ENCODE measurements at regions not wholly inside any gene's neighbourhood (a gene's known extent, or its start where the extent isn't known, plus 50 kb on each side); places are given as distances from the start of the nearest gene placed in this dataset.

DNA sequence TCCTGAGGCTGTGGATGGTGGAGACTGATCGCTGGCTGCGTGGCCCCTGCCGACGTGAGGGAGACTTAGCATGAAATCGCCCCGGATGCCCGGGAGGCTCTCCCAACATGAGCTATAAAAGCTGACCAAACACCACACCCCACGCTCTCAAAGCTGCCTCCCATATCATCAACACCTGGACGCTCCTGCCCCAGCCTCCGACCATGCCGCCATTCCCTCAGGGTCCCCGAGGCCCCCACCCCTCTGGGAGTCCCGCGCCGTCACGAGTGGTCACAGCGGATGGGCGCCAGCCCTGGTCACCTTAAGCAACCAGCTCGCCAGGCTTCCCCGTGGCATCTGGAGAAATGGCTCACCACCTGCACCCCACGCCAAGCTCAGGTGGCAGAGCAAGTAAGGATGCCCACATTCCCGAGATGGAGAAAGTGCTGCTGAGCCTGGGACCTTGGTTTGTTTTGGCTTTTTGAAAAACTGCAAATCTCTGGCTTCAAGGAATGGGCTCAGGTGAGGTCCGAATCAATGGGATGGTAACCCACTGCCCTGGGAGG, 196.0 kb downstream of the MED10 start:
- H3K9me3 ChIP-seq = no peaks in the 10 kb centered on the region
- no peaks in the 10 kb centered on the region for H3K27me3 ChIP-seq (ENCODE audit: low read depth)
- no peak for DNase-seq
- no peaks in the 10 kb centered on the region for H3K4me1 ChIP-seq
- H3K36me3 ChIP-seq = no peaks in the 10 kb centered on the region
- no peak overlapping the region for H3K4me3 ChIP-seq
- TF ChIP-seq, protein P1, sequence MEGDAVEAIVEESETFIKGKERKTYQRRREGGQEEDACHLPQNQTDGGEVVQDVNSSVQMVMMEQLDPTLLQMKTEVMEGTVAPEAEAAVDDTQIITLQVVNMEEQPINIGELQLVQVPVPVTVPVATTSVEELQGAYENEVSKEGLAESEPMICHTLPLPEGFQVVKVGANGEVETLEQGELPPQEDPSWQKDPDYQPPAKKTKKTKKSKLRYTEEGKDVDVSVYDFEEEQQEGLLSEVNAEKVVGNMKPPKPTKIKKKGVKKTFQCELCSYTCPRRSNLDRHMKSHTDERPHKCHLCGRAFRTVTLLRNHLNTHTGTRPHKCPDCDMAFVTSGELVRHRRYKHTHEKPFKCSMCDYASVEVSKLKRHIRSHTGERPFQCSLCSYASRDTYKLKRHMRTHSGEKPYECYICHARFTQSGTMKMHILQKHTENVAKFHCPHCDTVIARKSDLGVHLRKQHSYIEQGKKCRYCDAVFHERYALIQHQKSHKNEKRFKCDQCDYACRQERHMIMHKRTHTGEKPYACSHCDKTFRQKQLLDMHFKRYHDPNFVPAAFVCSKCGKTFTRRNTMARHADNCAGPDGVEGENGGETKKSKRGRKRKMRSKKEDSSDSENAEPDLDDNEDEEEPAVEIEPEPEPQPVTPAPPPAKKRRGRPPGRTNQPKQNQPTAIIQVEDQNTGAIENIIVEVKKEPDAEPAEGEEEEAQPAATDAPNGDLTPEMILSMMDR (IDR thresholded peaks at IDR 0.05) = no peak
- H3K27ac ChIP-seq = no peak overlapping the region
- intact Hi-C loops (cut with DNase I) = no loop called here
- no peak for ATAC-seq

DNA sequence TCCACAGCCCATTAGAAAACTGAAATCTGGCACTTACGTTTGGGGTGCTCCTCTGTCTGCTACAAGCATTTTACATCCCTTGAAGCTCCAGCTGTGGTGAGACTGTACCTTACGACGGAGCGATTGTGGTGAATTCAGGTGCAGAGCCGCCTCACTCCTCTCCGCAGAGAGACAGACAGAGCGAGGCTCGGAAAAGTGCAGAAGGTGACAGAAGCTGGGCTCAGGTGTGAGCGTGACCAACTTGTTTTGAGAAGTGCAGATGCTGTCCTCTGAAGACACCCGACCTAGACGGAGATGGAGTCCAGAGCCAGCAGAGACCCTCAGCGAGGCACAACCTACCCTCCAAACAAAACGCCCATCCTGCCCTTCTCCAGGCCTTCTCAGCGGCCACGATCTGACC, 196.5 kb downstream of the MED10 start:
- DNase-seq (no peak), ATAC-seq (no peak)
- intact Hi-C loops (cut with DNase I) = no loop called here
- Histone ChIP-seq H3K27ac (no peak overlapping the region), H3K27me3 (ENCODE audit: low read depth) (no peaks in the 10 kb centered on the region), H3K36me3 (no peaks in the 10 kb centered on the region), H3K4me1 (no peaks in the 10 kb centered on the region), H3K4me3 (no peak overlapping the region), H3K9me3 (no peaks in the 10 kb centered on the region)
- TF ChIP-seq, protein P1 (IDR thresholded peaks at IDR 0.05) = no peak

DNA sequence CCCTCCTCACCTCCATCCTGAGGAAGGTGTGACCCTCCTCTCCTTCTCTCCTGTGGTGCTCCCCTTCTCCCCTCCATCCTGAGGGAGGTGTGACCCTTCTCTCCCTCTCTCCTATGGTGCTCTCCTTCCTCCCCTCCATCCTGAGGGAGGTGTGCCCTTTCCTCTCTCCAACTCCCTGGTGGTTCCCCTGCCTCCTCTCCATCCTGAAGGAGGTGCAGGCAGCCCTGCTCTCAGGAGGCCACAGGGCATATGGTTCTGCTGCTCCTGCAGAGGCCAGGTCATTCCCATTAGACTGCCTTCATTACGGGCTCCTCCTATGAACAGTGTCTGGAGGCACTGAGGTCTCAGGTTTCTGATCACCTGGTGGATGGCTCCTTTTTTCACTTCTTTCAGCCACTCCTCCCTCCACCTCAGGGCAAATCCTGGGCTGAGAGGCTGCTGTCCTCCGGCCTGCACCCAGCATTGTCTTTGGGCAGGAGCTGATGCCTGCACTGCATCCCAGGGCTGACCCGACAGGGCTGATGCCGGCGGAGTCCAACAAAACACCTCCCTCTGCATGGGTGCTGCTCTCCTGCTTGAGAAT, 197.1 kb downstream of the MED10 start:
- DNase-seq (no peak), ATAC-seq (no peak)
- Histone ChIP-seq H3K4me3 (no peak overlapping the region), H3K27ac (no peak overlapping the region), H3K36me3 (no peaks in the 10 kb centered on the region), H3K9me3 (no peaks in the 10 kb centered on the region), H3K27me3 (ENCODE audit: low read depth) (no peaks in the 10 kb centered on the region), H3K4me1 (no peaks in the 10 kb centered on the region)
- TF ChIP-seq, protein P1 (IDR thresholded peaks at IDR 0.05) = no peak
- intact Hi-C loops (cut with DNase I) = no loop called here

DNA sequence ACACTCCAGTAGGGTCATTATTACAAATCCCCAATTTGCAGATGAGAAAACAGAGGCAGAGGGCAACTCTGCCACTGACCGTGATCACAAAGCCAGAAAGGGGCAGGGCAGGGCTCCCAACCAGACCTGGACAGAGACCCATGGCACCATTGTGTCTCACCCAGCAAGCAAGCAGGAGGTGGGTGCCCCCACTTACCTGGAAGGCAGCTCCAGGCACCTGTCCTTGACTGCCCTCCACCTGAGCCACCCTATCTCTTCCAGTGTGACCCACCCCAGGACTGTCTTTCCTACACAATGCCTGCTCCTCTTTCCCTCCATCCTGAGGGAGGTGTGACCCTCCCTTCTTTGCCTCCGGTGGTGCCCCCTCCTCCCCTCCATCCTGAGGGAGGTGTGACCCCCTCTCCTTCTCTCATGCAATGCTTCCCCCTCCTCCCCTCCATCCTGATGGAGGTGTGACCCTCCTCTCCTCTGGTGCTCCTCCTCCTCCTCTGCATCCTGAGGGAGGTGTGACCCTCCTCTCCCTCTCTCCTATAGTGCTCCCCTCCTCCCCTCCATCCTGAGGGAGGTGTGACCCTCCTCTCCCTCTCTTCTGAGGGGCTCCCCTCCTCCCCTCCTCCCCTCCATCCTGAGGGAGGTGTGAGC, 198.0 kb downstream of the MED10 start:
- Histone ChIP-seq H3K36me3 (no peaks in the 10 kb centered on the region), H3K27me3 (ENCODE audit: low read depth) (no peaks in the 10 kb centered on the region), H3K4me3 (no peak overlapping the region), H3K27ac (no peak overlapping the region), H3K4me1 (no peaks in the 10 kb centered on the region), H3K9me3 (no peaks in the 10 kb centered on the region)
- intact Hi-C loops (cut with DNase I) = no loop called here
- no peak for DNase-seq
- ATAC-seq = no peak
- TF ChIP-seq, protein P1 (IDR thresholded peaks at IDR 0.05) = no peak

DNA sequence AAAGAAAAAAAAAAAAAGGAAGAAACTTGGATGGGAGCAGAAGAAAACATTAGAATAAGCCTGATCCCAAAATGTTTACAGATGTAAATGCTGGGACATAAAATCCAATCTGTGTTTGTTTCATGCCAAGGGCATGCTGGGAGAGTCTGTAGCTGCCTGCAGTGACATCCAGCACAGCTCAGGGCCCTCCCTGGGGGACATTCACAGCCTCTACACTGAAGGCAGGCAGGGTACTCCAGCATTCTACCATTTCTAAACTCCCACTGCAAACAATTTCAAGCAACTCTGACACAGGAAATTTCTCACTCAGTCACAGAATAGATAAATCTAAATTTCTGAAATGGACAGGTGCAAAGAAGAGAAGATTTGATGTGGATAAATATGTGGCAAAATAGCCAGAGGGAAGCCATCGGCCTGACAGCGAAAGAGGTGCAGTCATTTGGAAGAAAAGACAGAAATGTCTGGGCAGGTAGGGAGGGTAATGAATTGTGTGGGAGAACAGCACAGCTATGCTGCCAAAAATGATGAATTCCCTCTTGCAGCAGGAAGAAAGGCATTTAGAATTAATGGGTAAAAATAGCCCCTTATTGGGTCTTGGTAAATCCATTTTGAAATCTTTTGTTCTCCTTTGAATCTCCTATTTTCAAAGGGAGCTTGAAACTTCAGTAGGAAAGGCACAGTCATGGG, 199.4 kb downstream of the MED10 start:
- Histone ChIP-seq H3K4me3 (no peak overlapping the region), H3K4me1 (no peaks in the 10 kb centered on the region), H3K27ac (no peak overlapping the region), H3K9me3 (no peaks in the 10 kb centered on the region), H3K36me3 (no peaks in the 10 kb centered on the region), H3K27me3 (ENCODE audit: low read depth) (no peaks in the 10 kb centered on the region)
- ATAC-seq = no peak
- intact Hi-C loops (cut with DNase I) = no loop called here
- DNase-seq = no peak
- TF ChIP-seq, protein P1 (IDR thresholded peaks at IDR 0.05) = no peak

All from lower lobe of right lung (tissue), 2 donors.